SK-N-SH (cell line): ENCODE measurements at regions not wholly inside any gene's neighbourhood (a gene's known extent, or its start where the extent isn't known, plus 50 kb on each side); places are given as distances from the start of the nearest gene placed in this dataset.
"Not testable (repeated sequence)": the region's sequence is repeated elsewhere in the genome, so short reads cannot be mapped to it uniquely, and the experiment has no call there.

Experiments used
- CTCF ChIA-PET: fragments of 300-600, 350-600 bp; formaldehyde crosslinking; extraction: SDS; loops from one replicate; lab custom pipeline; 2021; lab: Yijun Ruan, JAX
- POLR2A ChIA-PET: fragments of 350-600 bp; sonication (Branson Sonifier 250); formaldehyde crosslinking; extraction: SDS; loops from one replicate; lab custom pipeline; 2020; ENCODE audit warnings: antibody characterized with exemption, inconsistent platforms; lab: Yijun Ruan, JAX
- DNase-seq: peaks from one replicate; pipeline ENCODE4 v3.0.0; 2012
- H2AFZ ChIP-seq: fragments of 200-600 bp; sonication (generic); 2 replicates; pipeline ENCODE4 v1.8.1; 2016; ENCODE audit warnings: antibody characterized with exemption, mild to moderate bottlenecking, low read depth
- H3F3A ChIP-seq: fragments of 200-600 bp; sonication (generic); replicated peaks from 2 replicates; pipeline ENCODE3; 2016; ENCODE audit warnings: antibody characterized with exemption, mild to moderate bottlenecking; ENCODE audit not compliant: insufficient read depth
- H3K27ac ChIP-seq, 2 experiments: fragments of 200-500 bp in 1 of 2; fragments of 200-600 bp in 1 of 2; sonication (Bioruptor generic) in 1 of 2; sonication (generic), shearing (Covaris generic) in 1 of 2; 2 replicates each; pipeline versions ENCODE4 v1.5.1 to v1.6.1; 2014 to 2016; ENCODE audit warnings: low read depth in 2 of 2, inconsistent platforms in 1 of 2, low read length in 1 of 2, mild to moderate bottlenecking in 1 of 2, mixed read lengths in 1 of 2
- H3K27me3 ChIP-seq: fragments of 200-600 bp; sonication (generic), shearing (Covaris generic); 2 replicates; pipeline ENCODE4 v1.6.1; 2016; ENCODE audit warnings: mixed run types; ENCODE audit not compliant: insufficient read depth
- H3K36me3 ChIP-seq, 2 experiments: fragments of 200-500 bp in 1 of 2; fragments of 200-600 bp in 1 of 2; sonication (Bioruptor generic) in 1 of 2; sonication (generic) in 1 of 2; replicated peaks in 1 of 2; 2 replicates each; pipeline versions ENCODE3 to v1.5.1; 2014 to 2016; ENCODE audit warnings: low read length in 1 of 2, mild to moderate bottlenecking in 1 of 2; ENCODE audit not compliant: insufficient read depth in 2 of 2, control insufficient read depth in 1 of 2
- H3K4me1 ChIP-seq, 2 experiments: fragments of 200-500 bp in 1 of 2; fragments of 200-600 bp in 1 of 2; sonication (Bioruptor generic) in 1 of 2; sonication (generic), shearing (Covaris generic) in 1 of 2; 2 replicates each; pipeline versions ENCODE4 v1.5.1 to v1.6.1; 2014 to 2016; ENCODE audit warnings: low read depth in 1 of 2, low read length in 1 of 2, mixed run types in 1 of 2; ENCODE audit not compliant: insufficient read depth in 2 of 2, control insufficient read depth in 1 of 2
- H3K4me2 ChIP-seq: fragments of 200-600 bp; sonication (generic), shearing (Covaris generic); 2 replicates; pipeline ENCODE4 v1.6.1; 2017; ENCODE audit warnings: mixed run types
- H3K4me3 ChIP-seq, 2 experiments: fragments of 200-500 bp in 1 of 2; fragments of 200-600 bp in 1 of 2; sonication (Bioruptor generic) in 1 of 2; sonication (generic), shearing (Covaris generic) in 1 of 2; 2 replicates each; pipeline versions ENCODE4 v1.5.1 to v1.8.1; 2014 to 2016; ENCODE audit warnings: low read depth in 2 of 2, inconsistent platforms in 1 of 2, low read length in 1 of 2, mild to moderate bottlenecking in 1 of 2, mixed read lengths in 1 of 2, moderate library complexity in 1 of 2
- H3K79me2 ChIP-seq: fragments of 200-600 bp; sonication (generic); 2 replicates; pipeline ENCODE4 v1.8.1; 2017; ENCODE audit warnings: mild to moderate bottlenecking; ENCODE audit not compliant: insufficient read depth
- H3K9ac ChIP-seq: fragments of 200-600 bp; sonication (generic); 2 replicates; pipeline ENCODE4 v1.6.1; 2017; ENCODE audit warnings: mixed run types
- H3K9me2 ChIP-seq: fragments of 200-600 bp; sonication (generic); 2 replicates; pipeline ENCODE4 v1.6.1; 2017; ENCODE audit warnings: mixed run types
- H3K9me3 ChIP-seq: fragments of 200-600 bp; sonication (generic); 2 replicates; pipeline ENCODE4 v1.6.1; 2017; ENCODE audit warnings: mixed run types, mild to moderate bottlenecking, moderate library complexity
- H4K20me1 ChIP-seq: fragments of 200-600 bp; sonication (generic); 2 replicates; pipeline ENCODE4 v1.6.1; 2017; ENCODE audit warnings: mild to moderate bottlenecking, mixed run types; ENCODE audit not compliant: insufficient read depth
- GABPA ChIP-seq: IDR thresholded peaks from 2 replicates; pipeline ENCODE4 v1.4.0; 2012; ENCODE audit warnings: low read depth, mild to moderate bottlenecking
- GATA2 ChIP-seq: sonication (generic); formaldehyde crosslinking; IDR thresholded peaks from 2 replicates; pipeline ENCODE4 v1.5.0; 2020; ENCODE audit warnings: mild to moderate bottlenecking, missing genetic modification reagents
- NRF1 ChIP-seq: IDR thresholded peaks from 2 replicates; pipeline ENCODE4 v1.6.1; 2012; ENCODE audit warnings: low read depth, mild to moderate bottlenecking, low read length
- RAD21 ChIP-seq: IDR thresholded peaks from 2 replicates; pipeline ENCODE4 v1.6.1; 2012; ENCODE audit warnings: mild to moderate bottlenecking, low read length
- SMC3 ChIP-seq: IDR thresholded peaks from 2 replicates; pipeline ENCODE4 v1.6.1; 2012; ENCODE audit warnings: low read depth, low read length, improper control_type of control experiment
- TAF1 ChIP-seq: IDR thresholded peaks from 2 replicates; pipeline ENCODE4 v1.6.1; 2012; ENCODE audit warnings: low read depth, mild to moderate bottlenecking, low read length, moderate library complexity, borderline replicate concordance
- TCF12 ChIP-seq: IDR thresholded peaks from 2 replicates; pipeline ENCODE4 v1.4.0; 2012
- YY1 ChIP-seq: IDR thresholded peaks from 2 replicates; pipeline ENCODE4 v1.4.0; 2012; ENCODE audit warnings: low read depth, mild to moderate bottlenecking
- WGBS: methylation state at CpG from one replicate; pipeline ENCODE4 v1.1.6; 2017; ENCODE audit warnings: low lambda C conversion rate; 5-methylcytosine and 5-hydroxymethylcytosine counted together
- TF ChIP-seq, protein P1 (sequence below): IDR thresholded peaks from 2 replicates; pipeline ENCODE4; 2012
- TF ChIP-seq, protein P2 (sequence below): IDR thresholded peaks from 2 replicates; pipeline ENCODE4 v1.4.0; 2012; ENCODE audit warnings: low read depth, borderline replicate concordance
- TF ChIP-seq, protein P3 (sequence below): IDR thresholded peaks from 2 replicates; pipeline ENCODE4 v1.4.0; 2012; ENCODE audit warnings: low read depth

DNA sequence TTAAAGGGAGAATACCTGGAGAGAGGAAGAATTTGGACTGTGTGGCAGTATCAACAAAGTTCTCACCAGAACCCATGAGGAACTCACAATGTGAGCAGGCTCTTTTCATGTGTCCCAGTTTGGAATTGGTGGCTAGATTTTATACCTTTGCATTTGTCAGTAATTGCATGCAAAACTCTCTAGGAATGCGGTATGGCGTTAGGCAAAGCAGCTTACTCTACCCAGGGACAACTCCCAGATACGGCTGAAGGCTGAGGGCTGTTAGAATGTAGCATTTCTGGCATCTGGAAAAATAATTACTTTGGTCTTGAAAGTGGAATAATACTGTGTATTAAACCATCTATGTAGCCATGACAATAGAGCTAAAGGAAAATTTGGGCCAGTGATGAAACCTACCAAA lies 635.5 kb downstream of the SLC16A7 start:
- Histone ChIP-seq H3K27ac (no peak overlapping the region), H3K9me3 (no peaks in the 10 kb centered on the region), H2AFZ (no peak overlapping the region), H3K4me1 (no peaks in the 10 kb centered on the region), H3K9ac (no peak overlapping the region), H3F3A (no peaks in the 10 kb centered on the region)
- POLR2A ChIA-PET: no interaction called here
- CTCF ChIA-PET: no interaction called here
- DNase-seq: no peak
- TF ChIP-seq NRF1 (no peak), TCF12 (no peak), TAF1 (no peak), YY1 (no peak), RAD21 (no peak), GABPA (no peak)
- TF ChIP-seq, protein P1, sequence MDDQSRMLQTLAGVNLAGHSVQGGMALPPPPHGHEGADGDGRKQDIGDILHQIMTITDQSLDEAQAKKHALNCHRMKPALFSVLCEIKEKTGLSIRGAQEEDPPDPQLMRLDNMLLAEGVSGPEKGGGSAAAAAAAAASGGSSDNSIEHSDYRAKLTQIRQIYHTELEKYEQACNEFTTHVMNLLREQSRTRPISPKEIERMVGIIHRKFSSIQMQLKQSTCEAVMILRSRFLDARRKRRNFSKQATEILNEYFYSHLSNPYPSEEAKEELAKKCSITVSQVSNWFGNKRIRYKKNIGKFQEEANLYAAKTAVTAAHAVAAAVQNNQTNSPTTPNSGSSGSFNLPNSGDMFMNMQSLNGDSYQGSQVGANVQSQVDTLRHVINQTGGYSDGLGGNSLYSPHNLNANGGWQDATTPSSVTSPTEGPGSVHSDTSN: no peak
- TF ChIP-seq, protein P2, sequence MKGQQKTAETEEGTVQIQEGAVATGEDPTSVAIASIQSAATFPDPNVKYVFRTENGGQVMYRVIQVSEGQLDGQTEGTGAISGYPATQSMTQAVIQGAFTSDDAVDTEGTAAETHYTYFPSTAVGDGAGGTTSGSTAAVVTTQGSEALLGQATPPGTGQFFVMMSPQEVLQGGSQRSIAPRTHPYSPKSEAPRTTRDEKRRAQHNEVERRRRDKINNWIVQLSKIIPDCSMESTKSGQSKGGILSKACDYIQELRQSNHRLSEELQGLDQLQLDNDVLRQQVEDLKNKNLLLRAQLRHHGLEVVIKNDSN: no peak
- TF ChIP-seq, protein P3, sequence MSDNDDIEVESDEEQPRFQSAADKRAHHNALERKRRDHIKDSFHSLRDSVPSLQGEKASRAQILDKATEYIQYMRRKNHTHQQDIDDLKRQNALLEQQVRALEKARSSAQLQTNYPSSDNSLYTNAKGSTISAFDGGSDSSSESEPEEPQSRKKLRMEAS: no peak
- TF ChIP-seq, all 33 proteins: peak for 0
- no peaks in the 10 kb centered on the region for H4K20me1 ChIP-seq
- H3K79me2 ChIP-seq: no peaks in the 10 kb centered on the region
- no peak overlapping the region for H3K4me3 ChIP-seq
- H3K36me3 ChIP-seq: no peaks in the 10 kb centered on the region
- H3K4me2 ChIP-seq: no peak overlapping the region
- WGBS: 20% methylated on average over 3 of the region's 3 CpGs
- no peaks in the 10 kb centered on the region; the same call in 1 of the 2 replicates for H3K27me3 ChIP-seq
- no peaks in the 10 kb centered on the region; the same call in 1 of the 2 replicates for H3K9me2 ChIP-seq

DNA sequence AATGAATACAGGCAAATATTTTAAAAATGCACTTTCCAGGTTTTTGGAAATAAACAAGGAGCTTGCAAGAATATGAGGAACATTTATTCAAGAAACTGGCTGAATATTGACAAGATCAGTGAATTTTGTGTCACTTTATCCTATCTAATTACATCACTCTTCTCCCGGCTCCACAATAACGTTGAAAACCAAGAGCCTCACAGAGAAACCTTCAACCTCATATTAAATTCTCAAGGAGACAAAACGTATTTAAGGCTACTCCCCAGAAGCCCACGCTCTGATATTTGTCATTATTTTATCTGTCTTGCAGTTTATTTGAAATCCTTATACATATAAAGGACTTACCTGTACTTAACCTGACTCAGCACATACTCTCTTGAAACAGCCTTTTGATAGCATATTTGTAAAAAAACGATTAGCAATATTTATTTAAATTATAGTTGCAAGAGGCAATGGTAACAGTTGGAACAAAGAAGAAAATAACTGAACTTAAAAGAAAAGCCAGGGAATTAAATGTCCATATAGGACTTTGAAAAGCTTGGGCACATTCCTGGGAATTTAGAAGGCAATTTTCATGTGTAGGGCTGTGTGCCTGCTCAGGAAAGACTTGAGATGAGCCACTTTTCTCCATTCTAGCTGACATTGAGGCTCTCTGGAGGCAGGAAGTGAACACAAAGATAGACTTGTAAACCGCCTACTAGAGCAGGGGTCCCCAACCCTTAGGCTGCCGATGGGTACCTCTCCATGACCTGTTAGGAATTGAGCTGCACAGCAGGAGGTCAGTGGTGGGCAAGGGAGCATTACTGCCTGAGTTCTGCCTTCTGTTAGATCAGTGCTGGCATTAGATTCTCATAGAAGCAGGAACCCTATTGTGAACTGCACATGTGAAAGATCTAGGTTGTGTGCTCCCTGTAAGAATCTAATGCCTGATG lies 636.4 kb downstream of the SLC16A7 start:
- Histone ChIP-seq H2AFZ (no peak overlapping the region), H3K36me3 (no peaks in the 10 kb centered on the region), H3K9ac (no peak overlapping the region)
- POLR2A ChIA-PET: no interaction called here
- TF ChIP-seq SMC3: no peak
- TF ChIP-seq GATA2 (CRISPR knock-in tag): no peak
- TF ChIP-seq, all 33 proteins: peak for 0
- CTCF ChIA-PET: interaction anchor here (0.7 kb wide), 1 partner anchor 147 kb away, joined by 3 read pairs; no protein-coding TSS in a partner anchor
- Histone ChIP-seq H3K4me2 (no peak overlapping the region), H3K4me1 (no peaks in the 10 kb centered on the region), H4K20me1 (no peaks in the 10 kb centered on the region), H3K27me3 (no peaks in the 10 kb centered on the region; the same call in 1 of the 2 replicates), H3F3A (no peaks in the 10 kb centered on the region), H3K9me3 (no peaks in the 10 kb centered on the region), H3K9me2 (no peaks in the 10 kb centered on the region), H3K27ac (no peak overlapping the region), H3K79me2 (no peaks in the 10 kb centered on the region), H3K4me3 (no peak overlapping the region)
- DNase-seq: no peak
- WGBS: 13% methylated on average over 6 of the region's 7 CpGs

DNA sequence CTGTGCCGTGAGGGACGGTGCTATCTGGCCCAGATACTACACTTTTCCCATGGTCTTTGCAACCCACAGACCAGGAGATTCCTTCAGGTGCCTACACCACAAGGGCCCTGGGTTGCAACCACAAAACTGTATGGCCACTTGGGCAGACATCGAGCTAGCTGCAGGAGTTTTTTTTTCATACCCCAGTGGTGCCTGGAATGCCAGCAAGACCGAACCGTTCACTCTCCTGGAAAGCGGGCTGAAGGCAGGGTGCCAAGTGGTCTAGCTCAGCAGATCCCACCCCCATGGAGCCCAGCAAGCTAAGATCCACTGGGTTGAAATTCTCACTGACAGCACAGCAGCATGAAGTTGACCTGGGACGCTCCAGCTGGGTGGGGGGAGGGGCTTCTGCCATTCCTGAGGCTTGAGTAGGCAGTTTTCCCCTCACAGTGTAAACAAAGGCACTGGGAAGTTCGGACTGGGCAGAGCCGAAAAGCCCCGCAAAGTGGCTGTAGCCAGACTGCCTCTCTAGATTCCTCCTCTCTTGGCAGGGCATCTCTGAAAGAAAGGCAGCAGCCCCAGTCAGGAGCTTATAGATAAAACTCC lies 638.9 kb downstream of the SLC16A7 start:
- H3K4me2 ChIP-seq, H3K4me1 ChIP-seq, H3K27ac ChIP-seq, H3F3A ChIP-seq, DNase-seq, H3K4me3 ChIP-seq, H3K27me3 ChIP-seq, H3K9ac ChIP-seq, H3K9me3 ChIP-seq, H3K9me2 ChIP-seq, H4K20me1 ChIP-seq, H2AFZ ChIP-seq, H3K79me2 ChIP-seq, H3K36me3 ChIP-seq, CTCF ChIA-PET, POLR2A ChIA-PET: not testable (repeated sequence)
- 38% methylated on average over 8 of the region's 10 CpGs for WGBS
